ENCODE measurements at regions not wholly inside any gene's neighbourhood (a gene's known extent, or its start where the extent isn't known, plus 50 kb on each side); places are given as distances from the start of the nearest gene placed in this dataset.

DNA sequence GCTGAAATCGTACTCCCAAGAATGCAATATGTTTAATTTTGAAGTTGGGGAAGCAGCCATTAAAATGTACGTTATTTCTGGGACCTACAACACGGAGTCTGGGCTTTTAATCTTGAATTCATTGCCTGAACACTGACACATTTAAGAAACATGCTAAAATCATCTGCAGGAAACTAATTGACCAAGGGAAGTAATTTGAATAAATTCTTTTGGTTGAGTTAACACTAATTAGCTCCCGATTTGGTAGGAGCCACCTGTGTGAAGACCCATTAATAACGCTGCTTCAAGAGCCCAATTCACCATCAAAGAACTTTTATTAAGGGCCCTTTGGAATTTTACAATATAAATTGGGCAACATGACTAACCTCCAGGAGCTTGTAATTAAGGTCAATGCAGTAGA, 309.2 kb downstream of the RAB28 start:
- no peak for DNase-seq (ENCODE audit: low spot score)
- intact Hi-C loops (cut with micrococcal nuclease; ENCODE audit: unreplicated experiment) = no loop called here
- CTCF ChIA-PET = no interaction called here
- no TSS peak for BruUV-seq (replicated peaks)
- Histone ChIP-seq H3K27ac (ENCODE audit: low read depth, low read length, poor library complexity, severe bottlenecking) (no peak overlapping the region), H3K36me3 (ENCODE audit: insufficient read depth, low read length, poor library complexity, severe bottlenecking) (no peaks in the 10 kb centered on the region), H3K4me1 (ENCODE audit: insufficient read depth, low read length, poor library complexity, severe bottlenecking) (no peaks in the 10 kb centered on the region), H3K27me3 (replicated peaks; ENCODE audit: insufficient read depth, low read depth, low read length, poor library complexity) (no peaks in the 10 kb centered on the region), H3K4me3 (ENCODE audit: low read depth, low read length, poor library complexity, severe bottlenecking) (no peak overlapping the region), H3K9me3 (ENCODE audit: low read depth, low read length, poor library complexity, severe bottlenecking) (no peaks in the 10 kb centered on the region)
- TF ChIP-seq, protein P1, sequence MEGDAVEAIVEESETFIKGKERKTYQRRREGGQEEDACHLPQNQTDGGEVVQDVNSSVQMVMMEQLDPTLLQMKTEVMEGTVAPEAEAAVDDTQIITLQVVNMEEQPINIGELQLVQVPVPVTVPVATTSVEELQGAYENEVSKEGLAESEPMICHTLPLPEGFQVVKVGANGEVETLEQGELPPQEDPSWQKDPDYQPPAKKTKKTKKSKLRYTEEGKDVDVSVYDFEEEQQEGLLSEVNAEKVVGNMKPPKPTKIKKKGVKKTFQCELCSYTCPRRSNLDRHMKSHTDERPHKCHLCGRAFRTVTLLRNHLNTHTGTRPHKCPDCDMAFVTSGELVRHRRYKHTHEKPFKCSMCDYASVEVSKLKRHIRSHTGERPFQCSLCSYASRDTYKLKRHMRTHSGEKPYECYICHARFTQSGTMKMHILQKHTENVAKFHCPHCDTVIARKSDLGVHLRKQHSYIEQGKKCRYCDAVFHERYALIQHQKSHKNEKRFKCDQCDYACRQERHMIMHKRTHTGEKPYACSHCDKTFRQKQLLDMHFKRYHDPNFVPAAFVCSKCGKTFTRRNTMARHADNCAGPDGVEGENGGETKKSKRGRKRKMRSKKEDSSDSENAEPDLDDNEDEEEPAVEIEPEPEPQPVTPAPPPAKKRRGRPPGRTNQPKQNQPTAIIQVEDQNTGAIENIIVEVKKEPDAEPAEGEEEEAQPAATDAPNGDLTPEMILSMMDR (conservative IDR thresholded peaks at IDR 0.05; ENCODE audit: low read depth, low read length) = no peak
- TF ChIP-seq EZH2 (IDR thresholded peaks at IDR 0.05; ENCODE audit: borderline replicate concordance, low read depth, low read length, poor library complexity, severe bottlenecking) = no peak
- POLR2A ChIA-PET (ENCODE audit: low non-redundant PET) = no interaction called here

DNA sequence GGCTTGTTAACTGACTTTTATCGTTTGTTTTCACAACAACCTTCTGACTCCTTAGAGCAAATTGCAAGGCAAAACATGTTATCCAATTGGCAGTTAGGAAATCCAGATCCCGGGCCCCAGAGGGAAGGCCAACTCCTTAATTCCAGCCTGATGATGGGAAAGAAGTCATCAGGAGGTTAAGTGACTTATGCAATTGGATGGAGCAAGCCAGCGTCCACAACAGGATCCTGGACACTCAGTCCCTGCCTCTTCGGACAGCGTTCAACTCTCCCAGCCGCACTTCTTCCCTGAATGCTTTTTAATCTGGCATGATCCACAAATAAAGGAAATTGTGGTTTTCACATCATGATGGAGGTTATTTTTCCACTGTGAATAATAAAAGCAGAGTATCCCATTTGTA, 310.1 kb downstream of the RAB28 start:
- Histone ChIP-seq H3K4me1 (ENCODE audit: insufficient read depth, low read length, poor library complexity, severe bottlenecking) (no peaks in the 10 kb centered on the region), H3K4me3 (ENCODE audit: low read depth, low read length, poor library complexity, severe bottlenecking) (no peak overlapping the region), H3K27me3 (replicated peaks; ENCODE audit: insufficient read depth, low read depth, low read length, poor library complexity) (no peaks in the 10 kb centered on the region), H3K9me3 (ENCODE audit: low read depth, low read length, poor library complexity, severe bottlenecking) (no peaks in the 10 kb centered on the region), H3K27ac (ENCODE audit: low read depth, low read length, poor library complexity, severe bottlenecking) (no peak overlapping the region), H3K36me3 (ENCODE audit: insufficient read depth, low read length, poor library complexity, severe bottlenecking) (no peaks in the 10 kb centered on the region)
- TF ChIP-seq, protein P1 (conservative IDR thresholded peaks at IDR 0.05; ENCODE audit: low read depth, low read length) = no peak
- TF ChIP-seq EZH2 (IDR thresholded peaks at IDR 0.05; ENCODE audit: borderline replicate concordance, low read depth, low read length, poor library complexity, severe bottlenecking) = no peak
- ChIA-PET POLR2A (ENCODE audit: low non-redundant PET) (no interaction called here), CTCF (no interaction called here)
- no TSS peak for BruUV-seq (replicated peaks)
- no peak for DNase-seq (ENCODE audit: low spot score)
- intact Hi-C loops (cut with micrococcal nuclease; ENCODE audit: unreplicated experiment) = no loop called here

DNA sequence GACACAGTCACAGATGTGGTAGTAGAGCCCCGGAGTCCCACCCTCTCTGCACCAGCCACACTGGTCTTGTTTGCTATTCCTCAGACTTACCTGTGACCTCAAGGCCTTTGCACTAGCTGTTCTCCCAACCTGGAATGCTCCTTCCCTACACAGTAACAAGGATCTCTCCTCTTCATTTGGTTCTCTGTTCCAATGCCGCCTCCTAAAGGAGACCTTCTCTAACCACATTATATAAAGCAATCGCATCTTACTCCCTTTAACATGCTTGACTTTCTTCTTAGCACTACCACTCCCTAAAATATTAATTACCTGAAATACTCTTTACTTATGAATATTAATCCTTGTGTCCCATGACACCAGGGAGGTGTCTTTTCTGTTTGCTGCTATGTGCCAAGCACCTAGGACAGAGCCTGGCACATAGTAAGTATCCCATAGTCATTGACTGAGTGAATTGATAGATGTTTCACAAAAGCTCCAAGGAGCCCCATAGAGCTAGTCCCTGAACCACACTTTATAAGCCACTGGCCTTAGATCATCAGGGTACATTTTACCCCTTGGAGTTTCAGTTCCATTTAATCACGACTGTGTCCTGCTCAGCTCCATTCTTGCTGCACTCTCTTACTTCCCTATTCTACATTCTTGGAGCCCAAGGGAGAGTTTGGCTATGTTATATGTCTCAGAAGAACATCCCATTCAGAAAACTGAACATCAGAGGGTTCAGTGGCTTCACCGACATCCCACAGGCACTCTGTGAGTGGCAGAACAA, 312.7 kb downstream of the RAB28 start:
- Histone ChIP-seq H3K27ac (ENCODE audit: low read depth, low read length, poor library complexity, severe bottlenecking) (no peak overlapping the region), H3K4me1 (ENCODE audit: insufficient read depth, low read length, poor library complexity, severe bottlenecking) (no peaks in the 10 kb centered on the region), H3K4me3 (ENCODE audit: low read depth, low read length, poor library complexity, severe bottlenecking) (no peak overlapping the region), H3K9me3 (ENCODE audit: low read depth, low read length, poor library complexity, severe bottlenecking) (no peaks in the 10 kb centered on the region), H3K27me3 (replicated peaks; ENCODE audit: insufficient read depth, low read depth, low read length, poor library complexity) (no peaks in the 10 kb centered on the region), H3K36me3 (ENCODE audit: insufficient read depth, low read length, poor library complexity, severe bottlenecking) (no peaks in the 10 kb centered on the region)
- intact Hi-C loops (cut with micrococcal nuclease; ENCODE audit: unreplicated experiment) = no loop called here
- ChIA-PET CTCF (no interaction called here), POLR2A (ENCODE audit: low non-redundant PET) (no interaction called here)
- no TSS peak for BruUV-seq (replicated peaks)
- TF ChIP-seq, protein P1 (conservative IDR thresholded peaks at IDR 0.05; ENCODE audit: low read depth, low read length) = no peak
- TF ChIP-seq EZH2 (IDR thresholded peaks at IDR 0.05; ENCODE audit: borderline replicate concordance, low read depth, low read length, poor library complexity, severe bottlenecking) = no peak
- no peak for DNase-seq (ENCODE audit: low spot score)

Data from A673 (cell line).